ENCODE measurements at regions not wholly inside any gene's neighbourhood (a gene's known extent, or its start where the extent isn't known, plus 50 kb on each side); places are given as distances from the start of the nearest gene placed in this dataset.
"Not testable (repeated sequence)": the region's sequence is repeated elsewhere in the genome, so short reads cannot be mapped to it uniquely, and the experiment has no call there.

DNA sequence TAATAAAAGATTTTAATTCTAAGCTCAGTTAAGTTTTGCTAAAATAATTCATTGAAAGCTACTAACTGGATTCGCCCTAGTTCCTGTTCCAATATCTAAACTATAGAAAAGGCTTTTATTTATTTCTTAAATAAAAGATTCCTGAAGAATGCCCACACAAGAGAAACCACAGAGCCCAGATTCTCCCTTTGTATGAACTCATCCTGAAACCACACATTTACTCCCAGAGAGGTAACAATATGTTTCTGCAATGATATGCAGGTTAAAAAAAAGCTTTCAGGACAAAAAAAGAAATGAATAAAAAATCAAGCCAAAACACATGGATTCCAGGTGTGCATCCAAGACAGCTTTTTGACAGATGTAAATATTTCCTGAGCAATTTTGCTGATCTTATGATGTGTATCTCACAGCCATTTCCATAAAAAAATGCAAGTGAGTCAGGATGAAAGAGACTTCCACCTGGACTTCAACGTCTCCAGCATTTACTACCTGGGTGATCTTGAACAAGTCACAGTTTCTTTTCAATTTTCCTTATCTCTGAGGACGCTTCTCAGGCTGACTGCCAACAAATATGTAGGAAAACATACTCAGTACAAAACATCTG is 234.4 kb upstream of the FAT1 start:
- Mint-ChIP-seq H3K4me3 (no peak overlapping the region), H3K27ac (no peak overlapping the region), H3K36me3 (ENCODE audit: low read depth) (no peaks in the 10 kb centered on the region), H3K4me1 (ENCODE audit: low read depth) (no peaks in the 10 kb centered on the region), H3K9me3 (peaks cover 4% of the 10 kb centered on the region), H3K27me3 (no peaks in the 10 kb centered on the region)

DNA sequence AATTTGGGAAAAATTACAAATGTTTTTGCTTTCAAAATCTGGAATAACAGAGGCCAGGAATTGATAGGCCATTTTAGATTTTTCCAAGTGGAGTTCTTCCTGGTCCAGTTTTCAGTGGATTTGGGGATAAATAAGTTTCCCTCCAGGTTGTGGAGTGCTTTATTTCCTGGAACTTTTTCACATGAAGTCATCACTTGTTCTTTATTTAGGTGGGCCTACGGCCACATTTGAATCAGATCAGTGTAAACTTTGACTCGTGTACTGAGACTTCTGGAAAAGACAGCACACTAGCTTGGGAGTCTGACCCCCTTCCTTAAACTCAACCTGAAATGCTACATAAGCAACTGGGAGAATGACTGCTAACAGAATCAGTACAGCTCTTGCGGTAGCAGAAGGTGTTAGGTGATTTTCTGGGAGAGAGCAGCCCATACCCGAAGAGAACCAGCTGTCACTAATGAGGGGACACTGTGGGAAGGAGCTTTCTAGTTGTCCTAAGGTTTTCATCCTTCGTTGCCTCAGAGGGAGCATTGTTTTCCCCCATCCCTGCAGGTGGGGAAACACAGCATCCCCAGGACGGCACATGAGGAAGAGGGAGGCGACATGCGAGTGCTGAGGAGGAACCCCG is 235.2 kb upstream of the FAT1 start:
- Mint-ChIP-seq H3K27ac (no peak overlapping the region), H3K9me3 (no peaks in the 10 kb centered on the region), H3K27me3 (no peaks in the 10 kb centered on the region), H3K4me1 (ENCODE audit: low read depth) (no peaks in the 10 kb centered on the region), H3K36me3 (ENCODE audit: low read depth) (no peaks in the 10 kb centered on the region), H3K4me3 (no peak overlapping the region)

DNA sequence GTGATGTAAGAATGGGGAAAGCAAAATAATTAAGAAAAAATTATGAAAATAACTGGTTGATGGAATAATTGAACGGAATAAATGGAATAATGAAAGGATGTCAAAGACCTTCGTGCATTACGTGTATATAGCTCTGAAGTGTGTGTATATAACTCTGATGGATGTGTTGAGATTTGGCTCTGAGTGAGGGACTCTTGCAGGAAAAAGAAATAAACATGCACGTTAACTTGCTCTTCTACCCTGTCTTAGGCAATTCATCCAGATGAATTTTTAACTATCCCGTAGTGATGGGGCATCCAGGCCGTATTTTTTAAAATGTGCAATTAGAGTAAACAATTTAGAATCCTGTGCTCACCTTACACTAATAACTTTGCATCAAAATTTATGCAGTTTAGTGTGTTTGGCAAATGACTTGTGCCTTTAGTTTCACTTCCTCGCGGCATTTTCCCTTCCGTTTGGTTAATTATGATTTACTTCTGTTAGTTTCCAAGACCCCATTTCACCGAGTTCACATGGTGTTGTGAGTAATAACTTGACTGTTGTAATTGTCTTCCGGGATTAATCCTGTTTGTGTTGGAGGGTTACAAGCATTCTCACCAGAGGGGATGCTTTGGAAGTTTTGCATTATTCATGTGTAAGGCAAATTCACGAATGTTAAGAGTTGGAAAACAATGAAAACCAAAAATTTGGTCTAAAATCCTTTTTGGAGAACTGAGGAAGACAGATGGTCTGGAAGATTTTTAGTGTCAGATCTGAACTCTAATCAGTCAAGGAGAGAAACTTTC is 256.5 kb upstream of the FAT1 start:
- H3K4me1 Mint-ChIP-seq (ENCODE audit: low read depth) = no peaks in the 10 kb centered on the region
- no peaks in the 10 kb centered on the region for H3K36me3 Mint-ChIP-seq (ENCODE audit: low read depth)
- no peak overlapping the region for H3K4me3 Mint-ChIP-seq
- no peaks in the 10 kb centered on the region for H3K27me3 Mint-ChIP-seq
- peaks cover 24% of the 10 kb centered on the region for H3K9me3 Mint-ChIP-seq
- H3K27ac Mint-ChIP-seq = no peak overlapping the region

DNA sequence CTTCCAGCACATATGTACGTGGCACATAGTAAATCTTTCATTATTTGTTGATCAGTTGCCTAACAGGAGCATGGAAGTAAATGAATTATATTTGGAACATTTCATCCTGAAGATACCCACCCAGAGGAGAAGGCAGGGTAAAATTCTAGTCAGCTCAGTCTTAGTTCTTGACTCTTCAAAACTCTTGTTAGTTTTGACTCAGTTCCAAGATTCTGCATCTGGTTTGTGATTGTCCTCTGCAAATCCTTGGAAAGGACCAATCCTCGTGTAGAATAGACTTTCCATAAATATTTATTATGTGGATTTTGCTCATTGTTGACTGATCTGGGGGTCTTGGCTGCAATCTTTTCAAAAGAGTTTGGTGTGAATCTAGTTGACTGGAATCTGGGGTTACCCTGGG is 257.5 kb upstream of the FAT1 start:
- H3K9me3 Mint-ChIP-seq = peaks cover 24% of the 10 kb centered on the region
- no peak overlapping the region for H3K4me3 Mint-ChIP-seq
- no peaks in the 10 kb centered on the region for H3K4me1 Mint-ChIP-seq (ENCODE audit: low read depth)
- H3K36me3 Mint-ChIP-seq (ENCODE audit: low read depth) = no peaks in the 10 kb centered on the region
- no peak overlapping the region for H3K27ac Mint-ChIP-seq
- H3K27me3 Mint-ChIP-seq = no peaks in the 10 kb centered on the region

DNA sequence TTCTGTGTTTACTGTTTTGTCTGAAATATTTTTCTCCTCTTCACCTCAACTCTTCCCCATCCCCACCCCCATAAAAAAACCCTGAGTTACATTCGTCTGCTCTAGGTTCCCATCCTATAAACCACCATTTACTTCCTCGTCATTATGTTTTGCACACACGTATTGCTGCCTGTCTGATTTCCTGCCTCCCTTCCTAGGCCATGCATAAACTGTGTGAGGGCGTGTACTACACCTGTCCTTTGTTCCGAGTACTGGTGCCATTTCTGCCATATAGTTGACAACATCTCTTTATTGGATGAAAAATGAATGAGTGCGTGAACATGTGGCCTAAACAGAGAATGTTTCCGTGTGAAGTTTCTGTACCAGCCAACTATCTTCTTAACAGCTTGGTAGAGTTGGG is 258.5 kb upstream of the FAT1 start:
- peaks cover 24% of the 10 kb centered on the region for H3K9me3 Mint-ChIP-seq
- no peaks in the 10 kb centered on the region for H3K4me1 Mint-ChIP-seq (ENCODE audit: low read depth)
- H3K36me3 Mint-ChIP-seq (ENCODE audit: low read depth) = no peaks in the 10 kb centered on the region
- no peaks in the 10 kb centered on the region for H3K27me3 Mint-ChIP-seq
- no peak overlapping the region for H3K27ac Mint-ChIP-seq
- H3K4me3 Mint-ChIP-seq = no peak overlapping the region

DNA sequence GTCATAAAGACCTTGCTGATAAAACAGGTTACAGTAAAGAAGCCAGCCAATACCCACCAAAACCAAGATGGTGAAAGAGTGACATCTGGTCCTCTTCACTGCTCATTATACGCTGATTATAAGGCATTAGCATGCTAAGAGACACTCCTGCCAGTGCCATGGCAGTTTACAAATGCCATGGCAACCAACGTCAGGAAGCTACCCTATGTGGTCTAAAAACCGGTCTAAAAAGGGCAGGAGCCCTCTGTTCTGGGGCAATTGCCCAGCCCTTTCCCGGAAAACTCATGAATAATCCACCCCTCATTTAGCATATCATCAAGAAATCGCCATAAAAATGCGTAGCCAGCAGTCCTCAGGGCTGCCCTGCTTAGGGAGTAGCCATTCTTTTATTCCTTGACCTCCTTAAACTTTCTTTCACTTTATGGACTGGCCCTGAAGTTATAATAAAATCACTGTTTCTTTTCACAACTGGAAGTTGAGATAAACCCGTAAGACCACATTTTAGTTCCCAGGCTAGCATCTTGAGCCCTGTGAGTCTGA is 260.5 kb upstream of the FAT1 start:
- Mint-ChIP-seq H3K9me3 (peaks cover 20% of the 10 kb centered on the region), H3K27ac (no peak overlapping the region), H3K4me1 (ENCODE audit: low read depth) (no peaks in the 10 kb centered on the region), H3K27me3 (no peaks in the 10 kb centered on the region), H3K36me3 (ENCODE audit: low read depth) (no peaks in the 10 kb centered on the region), H3K4me3 (no peak overlapping the region)

DNA sequence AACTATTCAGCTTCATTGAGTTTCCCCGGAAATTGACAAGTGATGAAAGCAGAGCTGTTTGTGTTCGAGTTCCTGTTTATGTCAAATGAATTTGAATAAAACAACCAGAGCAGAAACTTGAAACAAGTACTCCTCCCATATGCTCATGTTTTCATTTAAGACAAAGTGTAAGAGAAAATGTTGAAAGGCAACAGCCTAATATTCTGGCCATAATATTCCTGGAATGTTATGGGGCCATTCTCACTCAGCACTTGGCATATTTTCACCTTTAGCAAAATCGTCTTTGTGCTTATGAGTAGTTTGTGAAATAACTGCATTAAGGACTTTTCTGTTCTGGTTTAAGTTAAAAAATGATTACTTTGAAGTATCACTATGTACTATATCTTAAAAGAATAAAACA is 276.0 kb upstream of the FAT1 start:
- Mint-ChIP-seq H3K4me3 (no peak overlapping the region), H3K4me1 (ENCODE audit: low read depth) (no peaks in the 10 kb centered on the region), H3K27me3 (no peaks in the 10 kb centered on the region), H3K36me3 (ENCODE audit: low read depth) (no peaks in the 10 kb centered on the region), H3K9me3 (peaks cover 11% of the 10 kb centered on the region), H3K27ac (no peak overlapping the region)

DNA sequence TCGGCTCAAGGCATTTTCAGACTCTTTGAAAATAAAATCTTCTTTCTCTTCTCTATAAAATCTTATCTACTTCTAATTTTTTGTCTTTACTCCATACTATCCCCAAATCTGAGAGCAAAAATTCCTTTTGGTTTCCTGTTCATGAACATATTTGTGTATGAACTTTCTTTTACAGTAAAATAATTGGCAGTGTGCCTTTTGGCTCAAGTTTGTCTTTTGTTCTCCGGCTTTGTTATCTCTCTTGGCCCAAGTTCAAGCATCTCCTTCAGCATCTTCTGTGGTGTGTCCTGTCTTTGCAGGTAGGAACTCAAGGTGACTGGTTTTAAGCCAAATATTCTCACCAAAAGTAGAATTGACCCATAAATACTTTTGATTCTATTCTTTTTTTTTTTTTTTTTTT is 276.6 kb upstream of the FAT1 start:
- no peak overlapping the region for H3K27ac Mint-ChIP-seq
- no peak overlapping the region for H3K4me3 Mint-ChIP-seq
- no peaks in the 10 kb centered on the region for H3K4me1 Mint-ChIP-seq (ENCODE audit: low read depth)
- no peaks in the 10 kb centered on the region for H3K27me3 Mint-ChIP-seq
- no peaks in the 10 kb centered on the region for H3K36me3 Mint-ChIP-seq (ENCODE audit: low read depth)
- peaks cover 12% of the 10 kb centered on the region for H3K9me3 Mint-ChIP-seq

DNA sequence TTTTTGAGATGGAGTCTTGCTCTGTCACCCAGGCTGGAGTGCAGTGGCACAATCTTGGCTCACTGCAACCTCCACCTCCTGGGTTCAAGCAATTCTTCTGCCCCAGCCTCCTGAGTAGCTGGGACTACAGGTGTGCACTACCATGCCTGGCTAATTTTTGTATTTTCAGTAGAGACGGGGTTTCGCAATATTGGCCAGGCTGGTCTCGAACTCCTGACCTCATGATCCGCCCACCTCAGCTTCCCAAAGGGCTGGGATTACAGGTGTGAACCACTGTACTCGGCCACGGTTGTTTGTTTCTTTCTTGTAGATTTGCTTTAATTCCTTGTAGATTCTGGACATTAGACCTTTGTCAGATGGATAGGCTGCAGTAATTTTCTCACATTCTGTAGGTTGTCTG is 278.5 kb upstream of the FAT1 start:
- not testable (repeated sequence) for H3K4me3 Mint-ChIP-seq; H3K27ac Mint-ChIP-seq; H3K27me3 Mint-ChIP-seq; H3K4me1 Mint-ChIP-seq (ENCODE audit: low read depth); H3K36me3 Mint-ChIP-seq (ENCODE audit: low read depth)
- H3K9me3 Mint-ChIP-seq = peaks cover 16% of the 10 kb centered on the region

DNA sequence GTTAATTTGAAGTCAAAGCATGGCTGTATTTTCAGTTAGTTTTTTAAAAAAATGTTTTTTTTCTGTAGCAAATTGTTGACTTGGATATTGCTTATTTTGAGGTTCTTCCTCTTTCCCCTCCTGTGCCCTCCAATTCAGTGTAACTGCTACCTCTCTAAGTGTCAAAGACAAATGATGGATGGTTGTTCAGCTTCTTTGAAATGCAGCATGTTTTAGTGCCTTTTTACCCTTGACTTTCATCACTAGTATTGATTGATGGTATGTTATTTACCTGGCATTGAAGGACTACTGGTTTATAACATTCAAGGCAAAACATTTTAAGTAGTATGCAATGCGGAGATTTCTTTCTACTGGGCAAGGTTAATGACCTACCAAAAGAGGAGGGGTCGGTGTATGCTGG is 281.0 kb upstream of the FAT1 start:
- no peak overlapping the region for H3K4me3 Mint-ChIP-seq
- no peaks in the 10 kb centered on the region for H3K4me1 Mint-ChIP-seq (ENCODE audit: low read depth)
- H3K27me3 Mint-ChIP-seq = no peaks in the 10 kb centered on the region
- H3K36me3 Mint-ChIP-seq (ENCODE audit: low read depth) = no peaks in the 10 kb centered on the region
- no peak overlapping the region for H3K27ac Mint-ChIP-seq
- H3K9me3 Mint-ChIP-seq = peaks cover 16% of the 10 kb centered on the region

DNA sequence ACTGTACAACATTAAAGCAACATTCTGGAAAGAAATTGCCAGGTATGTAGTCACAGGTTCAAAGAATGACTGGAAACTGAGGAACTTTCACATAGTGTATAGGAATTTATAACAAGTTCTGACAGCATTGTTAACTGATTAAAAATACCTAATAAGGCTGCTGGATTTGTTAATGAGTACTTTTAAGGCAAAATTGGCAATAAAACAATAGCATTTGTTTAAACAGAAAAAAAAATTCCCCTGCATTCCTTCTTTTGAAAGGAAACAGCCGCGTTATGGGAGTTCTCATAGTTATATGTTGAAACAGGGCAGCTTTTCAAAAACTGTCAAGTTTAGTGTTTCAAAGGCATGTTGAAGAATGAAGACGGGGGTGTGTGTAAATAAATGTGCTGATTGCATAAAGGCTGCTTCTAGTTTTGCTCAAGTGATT is 282.5 kb upstream of the FAT1 start:
- Mint-ChIP-seq H3K4me3 (no peak overlapping the region), H3K9me3 (peaks cover 15% of the 10 kb centered on the region), H3K4me1 (ENCODE audit: low read depth) (no peaks in the 10 kb centered on the region), H3K36me3 (ENCODE audit: low read depth) (no peaks in the 10 kb centered on the region), H3K27ac (no peak overlapping the region), H3K27me3 (no peaks in the 10 kb centered on the region)

DNA sequence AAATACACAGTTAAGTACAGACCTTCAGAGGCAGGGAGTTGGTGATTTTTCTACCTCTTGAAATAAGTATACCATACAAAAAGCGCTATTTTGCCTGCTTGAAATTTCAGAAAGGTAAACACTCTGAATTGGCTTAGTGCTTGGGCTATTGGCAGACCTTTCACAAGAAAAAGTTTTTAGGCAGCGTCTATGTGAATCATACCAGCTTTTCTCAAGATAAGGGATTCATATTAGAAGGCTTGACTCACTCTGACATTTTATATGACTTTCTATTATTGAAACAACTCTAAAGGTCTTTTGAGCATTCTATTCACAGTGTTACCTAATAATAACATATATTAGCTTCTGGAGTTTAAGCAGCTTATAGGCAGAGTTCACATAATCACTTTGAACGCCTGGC is 286.4 kb upstream of the FAT1 start:
- Mint-ChIP-seq H3K36me3 (ENCODE audit: low read depth) (no peaks in the 10 kb centered on the region), H3K27ac (no peak overlapping the region), H3K4me1 (ENCODE audit: low read depth) (no peaks in the 10 kb centered on the region), H3K4me3 (no peak overlapping the region), H3K27me3 (no peaks in the 10 kb centered on the region), H3K9me3 (peaks cover 8% of the 10 kb centered on the region)

DNA sequence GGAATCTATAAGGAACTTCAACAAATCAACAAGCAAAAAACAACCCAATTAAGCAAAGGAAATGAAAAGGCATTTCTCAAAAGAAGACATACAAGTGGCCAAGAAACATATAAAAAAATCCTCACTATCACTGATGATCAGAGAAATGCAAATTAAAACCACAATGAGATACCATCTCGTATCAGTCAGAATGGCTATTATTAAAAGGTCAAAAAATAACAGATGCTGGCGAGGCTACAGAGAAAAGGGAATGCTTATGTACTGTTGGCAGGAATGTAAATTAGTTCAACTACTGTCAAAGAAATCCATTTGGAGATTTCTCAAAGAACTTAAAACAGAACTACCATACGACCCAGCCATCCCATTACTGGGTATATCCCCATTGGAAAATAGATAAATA is 292.4 kb upstream of the FAT1 start:
- Mint-ChIP-seq H3K9me3 (peaks cover 12% of the 10 kb centered on the region), H3K36me3 (ENCODE audit: low read depth) (no peaks in the 10 kb centered on the region), H3K27ac (no peak overlapping the region), H3K4me1 (ENCODE audit: low read depth) (no peaks in the 10 kb centered on the region), H3K27me3 (no peaks in the 10 kb centered on the region), H3K4me3 (no peak overlapping the region)

DNA sequence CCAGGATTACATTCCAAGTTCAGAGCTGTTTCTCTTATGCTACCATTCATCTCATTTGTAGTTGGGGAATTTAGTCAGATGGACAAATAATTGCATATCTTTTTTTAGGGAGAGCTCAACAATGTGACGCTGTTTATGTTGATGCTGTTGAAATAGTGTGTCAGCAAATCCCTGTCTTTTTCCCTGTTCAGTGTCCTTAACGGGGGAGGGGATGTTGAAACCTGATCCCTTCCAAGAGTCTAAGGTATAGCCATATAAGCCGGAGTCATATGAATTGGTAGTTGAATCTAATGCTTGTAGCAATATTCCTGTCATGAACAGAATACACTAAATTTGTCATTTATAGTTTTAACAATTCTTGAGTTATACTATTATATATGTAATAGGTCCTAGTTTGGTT is 293.5 kb upstream of the FAT1 start:
- no peaks in the 10 kb centered on the region for H3K36me3 Mint-ChIP-seq (ENCODE audit: low read depth)
- no peaks in the 10 kb centered on the region for H3K4me1 Mint-ChIP-seq (ENCODE audit: low read depth)
- no peak overlapping the region for H3K4me3 Mint-ChIP-seq
- no peak overlapping the region for H3K27ac Mint-ChIP-seq
- peaks cover 12% of the 10 kb centered on the region for H3K9me3 Mint-ChIP-seq
- no peaks in the 10 kb centered on the region for H3K27me3 Mint-ChIP-seq

DNA sequence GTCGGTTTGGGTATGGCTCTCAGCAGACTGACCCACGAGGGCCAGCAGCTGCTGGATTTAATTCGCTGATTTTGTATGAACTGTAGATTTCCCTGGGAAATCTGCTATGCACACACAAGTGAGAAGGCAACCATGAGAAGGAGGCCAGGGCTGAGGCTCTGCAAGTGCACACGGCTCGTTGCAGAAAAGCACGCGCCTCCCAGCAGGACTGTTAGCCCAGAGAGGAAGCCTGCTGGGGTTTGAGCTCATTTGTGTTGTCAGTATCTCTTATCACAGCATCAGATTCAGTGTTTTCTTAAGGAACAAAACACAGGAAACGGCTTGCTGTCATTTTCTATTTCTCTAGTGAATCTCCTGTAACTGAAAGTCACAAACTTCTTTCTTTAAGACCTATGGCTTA is 296.2 kb upstream of the FAT1 start:
- no peaks in the 10 kb centered on the region for H3K4me1 Mint-ChIP-seq (ENCODE audit: low read depth)
- no peak overlapping the region for H3K27ac Mint-ChIP-seq
- no peak overlapping the region for H3K4me3 Mint-ChIP-seq
- no peaks in the 10 kb centered on the region for H3K27me3 Mint-ChIP-seq
- no peaks in the 10 kb centered on the region for H3K36me3 Mint-ChIP-seq (ENCODE audit: low read depth)
- peaks cover 8% of the 10 kb centered on the region for H3K9me3 Mint-ChIP-seq

Data from stimulated activated naive CD8-positive, alpha-beta T cell treated with anti-CD3 and anti-CD28 coated beads, Interleukin-15, Interleukin-2, amounts not matched to agents 100 ng/mL and 50 ng/mL, for 24 hours (primary cell).